A673 (cell line): ENCODE measurements at regions not wholly inside any gene's neighbourhood (a gene's known extent, or its start where the extent isn't known, plus 50 kb on each side); places are given as distances from the start of the nearest gene placed in this dataset.

ENCODE experiments used
- BruUV-seq: library from RNA; stranded (reverse); fragments of 400-500 nt; replicated peaks from 2 replicates; lab custom pipeline; 2021; lab: Mats Ljungman, UMichigan
- CTCF ChIA-PET: fragments of 300-600 bp; sonication (Branson Sonifier 250); formaldehyde crosslinking; loops from one replicate; lab custom pipeline; 2022; ENCODE audit warnings: antibody characterized with exemption; lab: Charles Lee
- POLR2A ChIA-PET: fragments of 300-600 bp; sonication (Branson Sonifier 250); formaldehyde crosslinking; loops from one replicate; lab custom pipeline; 2022; ENCODE audit warnings: antibody characterized with exemption; ENCODE audit not compliant: low non-redundant PET; lab: Charles Lee
- DNase-seq: peaks from one replicate; pipeline ENCODE4 v3.0.0-alpha.2; 2015; ENCODE audit warnings: low spot score
- H3K27ac ChIP-seq: fragments of 200-600 bp; sonication (generic); 2 replicates; pipeline ENCODE4 v1.5.1; 2016; ENCODE audit warnings: mixed run types, low read depth, mild to moderate bottlenecking, mixed read lengths, antibody characterized with exemption, low read length; ENCODE audit not compliant: poor library complexity, severe bottlenecking
- H3K27me3 ChIP-seq: fragments of 200-600 bp; sonication (generic); replicated peaks from 2 replicates; pipeline ENCODE4 v1.6.1; 2017; ENCODE audit warnings: mixed run types, low read depth, mild to moderate bottlenecking, mixed read lengths, antibody characterized with exemption, low read length; ENCODE audit not compliant: insufficient read depth, poor library complexity
- H3K36me3 ChIP-seq: fragments of 200-600 bp; sonication (generic); 2 replicates; pipeline ENCODE4 v1.6.1; 2016; ENCODE audit warnings: mixed run types, mild to moderate bottlenecking, mixed read lengths, antibody characterized with exemption, low read length; ENCODE audit not compliant: insufficient read depth, poor library complexity, severe bottlenecking
- H3K4me1 ChIP-seq: fragments of 200-600 bp; sonication (generic); 2 replicates; pipeline ENCODE4 v1.6.1; 2017; ENCODE audit warnings: mixed run types, mild to moderate bottlenecking, mixed read lengths, antibody characterized with exemption, low read length; ENCODE audit not compliant: insufficient read depth, poor library complexity, severe bottlenecking
- H3K4me3 ChIP-seq: fragments of 200-600 bp; sonication (generic); 2 replicates; pipeline ENCODE4 v1.5.1; 2016; ENCODE audit warnings: low read depth, mixed run types, mild to moderate bottlenecking, mixed read lengths, low read length; ENCODE audit not compliant: poor library complexity, severe bottlenecking
- H3K9me3 ChIP-seq: fragments of 200-600 bp; sonication (generic); 2 replicates; pipeline ENCODE4 v1.6.1; 2016; ENCODE audit warnings: mixed run types, low read depth, mild to moderate bottlenecking, mixed read lengths, antibody characterized with exemption, low read length; ENCODE audit not compliant: poor library complexity, severe bottlenecking
- EZH2 ChIP-seq: fragments of 200-600 bp; sonication (generic); IDR thresholded peaks from 2 replicates; pipeline ENCODE4 v1.6.1; 2017; ENCODE audit warnings: borderline replicate concordance, low read depth, mild to moderate bottlenecking, mixed read lengths, antibody characterized with exemption, low read length; ENCODE audit not compliant: poor library complexity, severe bottlenecking
- intact Hi-C: fragments of 100-400 bp; cut with micrococcal nuclease; formaldehyde crosslinking; loops from one replicate; pipeline ENCODE4 v1.10.0; 2022; ENCODE audit not compliant: unreplicated experiment
- TF ChIP-seq, protein P1 (sequence below): fragments of 300-800, 200-600 bp; sonication (generic); conservative IDR thresholded peaks from 2 replicates; pipeline ENCODE4 v1.5.1; 2017; ENCODE audit warnings: low read depth, mild to moderate bottlenecking, antibody characterized with exemption, low read length, moderate library complexity, mixed read lengths

DNA sequence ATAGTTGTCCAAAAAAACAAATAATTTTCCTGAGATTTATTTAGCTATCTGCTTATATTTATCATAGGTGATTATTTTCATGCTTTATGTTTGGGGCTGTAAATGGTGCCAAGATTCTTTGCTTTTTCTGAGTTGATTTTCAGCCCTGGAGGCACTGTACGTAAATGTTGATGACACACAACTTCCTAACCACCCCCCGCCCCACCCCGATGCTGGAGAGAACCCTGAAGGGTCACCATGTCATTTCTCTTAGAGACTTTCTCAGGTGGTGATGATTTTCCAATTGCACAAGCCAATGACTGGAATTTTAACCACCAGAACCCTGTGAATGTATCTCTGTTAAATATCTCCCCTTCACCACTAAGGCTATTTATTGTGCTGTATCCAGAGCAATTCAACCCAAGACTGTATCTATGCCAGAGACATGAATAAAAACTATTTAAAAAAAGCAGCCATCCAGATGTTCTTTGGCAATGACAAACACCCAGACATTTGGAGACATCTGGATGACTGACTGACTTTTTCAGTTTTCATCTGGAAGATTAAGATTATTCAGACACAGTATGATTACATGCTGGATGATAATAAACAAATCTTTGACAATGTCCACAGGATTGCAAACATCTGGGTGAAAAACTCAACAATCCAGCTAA is 346.0 kb downstream of the LMX1A start:
- TF ChIP-seq EZH2: no peak
- TF ChIP-seq, protein P1, sequence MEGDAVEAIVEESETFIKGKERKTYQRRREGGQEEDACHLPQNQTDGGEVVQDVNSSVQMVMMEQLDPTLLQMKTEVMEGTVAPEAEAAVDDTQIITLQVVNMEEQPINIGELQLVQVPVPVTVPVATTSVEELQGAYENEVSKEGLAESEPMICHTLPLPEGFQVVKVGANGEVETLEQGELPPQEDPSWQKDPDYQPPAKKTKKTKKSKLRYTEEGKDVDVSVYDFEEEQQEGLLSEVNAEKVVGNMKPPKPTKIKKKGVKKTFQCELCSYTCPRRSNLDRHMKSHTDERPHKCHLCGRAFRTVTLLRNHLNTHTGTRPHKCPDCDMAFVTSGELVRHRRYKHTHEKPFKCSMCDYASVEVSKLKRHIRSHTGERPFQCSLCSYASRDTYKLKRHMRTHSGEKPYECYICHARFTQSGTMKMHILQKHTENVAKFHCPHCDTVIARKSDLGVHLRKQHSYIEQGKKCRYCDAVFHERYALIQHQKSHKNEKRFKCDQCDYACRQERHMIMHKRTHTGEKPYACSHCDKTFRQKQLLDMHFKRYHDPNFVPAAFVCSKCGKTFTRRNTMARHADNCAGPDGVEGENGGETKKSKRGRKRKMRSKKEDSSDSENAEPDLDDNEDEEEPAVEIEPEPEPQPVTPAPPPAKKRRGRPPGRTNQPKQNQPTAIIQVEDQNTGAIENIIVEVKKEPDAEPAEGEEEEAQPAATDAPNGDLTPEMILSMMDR: no peak
- ChIA-PET CTCF (no interaction called here), POLR2A (no interaction called here)
- Histone ChIP-seq H3K4me3 (no peak overlapping the region), H3K27me3 (peaks cover 5% of the 10 kb centered on the region), H3K9me3 (no peaks in the 10 kb centered on the region), H3K27ac (no peak overlapping the region), H3K36me3 (no peaks in the 10 kb centered on the region), H3K4me1 (no peaks in the 10 kb centered on the region)
- BruUV-seq: no TSS peak
- intact Hi-C loops: no loop called here
- no peak for DNase-seq

DNA sequence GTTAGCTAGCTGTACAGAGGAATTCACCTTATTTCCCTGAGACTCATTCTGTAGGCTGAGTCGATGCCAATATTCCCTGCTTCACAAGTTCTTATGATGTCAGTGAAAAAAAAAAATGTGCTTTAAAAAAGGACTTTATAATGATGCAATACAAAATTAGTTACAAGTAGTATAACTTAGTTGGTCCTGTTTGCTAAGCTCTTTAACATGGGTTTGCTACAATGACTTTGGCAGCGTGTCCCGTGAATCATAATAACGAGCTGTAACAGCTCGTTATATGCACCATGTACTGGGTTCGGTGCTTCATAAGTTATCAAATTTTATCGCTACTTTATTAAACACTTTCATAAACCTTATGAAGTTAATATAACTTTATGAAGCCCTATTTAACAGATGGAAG is 349.7 kb downstream of the LMX1A start:
- intact Hi-C loops: no loop called here
- no peaks in the 10 kb centered on the region for H3K4me1 ChIP-seq
- BruUV-seq: no TSS peak
- H3K9me3 ChIP-seq: no peaks in the 10 kb centered on the region
- ChIA-PET CTCF (no interaction called here), POLR2A (no interaction called here)
- H3K27ac ChIP-seq: no peak overlapping the region
- H3K27me3 ChIP-seq: peaks cover 5% of the 10 kb centered on the region
- TF ChIP-seq EZH2: no peak
- TF ChIP-seq, protein P1: no peak
- DNase-seq: no peak
- H3K36me3 ChIP-seq: no peaks in the 10 kb centered on the region
- no peak overlapping the region for H3K4me3 ChIP-seq

DNA sequence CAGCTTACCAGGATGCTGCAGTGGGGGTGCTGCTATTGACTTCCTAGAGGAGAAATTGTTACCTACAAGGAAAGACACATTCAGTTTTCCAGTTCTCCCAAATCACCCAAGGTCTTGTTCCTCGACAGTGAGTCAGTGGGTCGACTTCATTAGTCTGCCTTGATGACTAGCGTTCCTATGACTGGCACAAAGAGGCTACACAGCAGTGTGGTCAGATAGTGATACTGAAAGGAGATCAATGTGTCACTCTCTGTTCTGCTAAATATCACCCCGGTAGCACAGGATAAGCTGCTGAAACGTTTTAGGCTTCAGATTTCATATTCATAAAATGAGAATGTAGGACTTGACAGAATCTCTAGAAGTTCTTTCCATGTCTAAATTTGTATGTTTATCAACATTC is 357.4 kb downstream of the LMX1A start:
- Histone ChIP-seq H3K9me3 (no peaks in the 10 kb centered on the region), H3K27me3 (peaks cover 5% of the 10 kb centered on the region), H3K4me3 (no peak overlapping the region), H3K36me3 (no peaks in the 10 kb centered on the region), H3K27ac (no peak overlapping the region), H3K4me1 (no peaks in the 10 kb centered on the region)
- no TSS peak for BruUV-seq
- intact Hi-C loops: no loop called here
- DNase-seq: no peak
- CTCF ChIA-PET: no interaction called here
- TF ChIP-seq, protein P1: no peak
- TF ChIP-seq EZH2: no peak
- POLR2A ChIA-PET: no interaction called here
